A673 (cell line): ENCODE measurements at regions not wholly inside any gene's neighbourhood (a gene's known extent, or its start where the extent isn't known, plus 50 kb on each side); places are given as distances from the start of the nearest gene placed in this dataset.

Experiments
- BruUV-seq: library from RNA; stranded (reverse); fragments of 400-500 nt; replicated peaks from 2 replicates; lab custom pipeline; 2021; lab: Mats Ljungman, UMichigan
- CTCF ChIA-PET: fragments of 300-600 bp; sonication (Branson Sonifier 250); formaldehyde crosslinking; loops from one replicate; lab custom pipeline; 2022; ENCODE audit warnings: antibody characterized with exemption; lab: Charles Lee
- POLR2A ChIA-PET: fragments of 300-600 bp; sonication (Branson Sonifier 250); formaldehyde crosslinking; loops from one replicate; lab custom pipeline; 2022; ENCODE audit warnings: antibody characterized with exemption; ENCODE audit not compliant: low non-redundant PET; lab: Charles Lee
- DNase-seq: peaks from one replicate; pipeline ENCODE4 v3.0.0-alpha.2; 2015; ENCODE audit warnings: low spot score
- H3K27ac ChIP-seq: fragments of 200-600 bp; sonication (generic); 2 replicates; pipeline ENCODE4 v1.5.1; 2016; ENCODE audit warnings: mixed run types, low read depth, mild to moderate bottlenecking, mixed read lengths, antibody characterized with exemption, low read length; ENCODE audit not compliant: poor library complexity, severe bottlenecking
- H3K27me3 ChIP-seq: fragments of 200-600 bp; sonication (generic); replicated peaks from 2 replicates; pipeline ENCODE4 v1.6.1; 2017; ENCODE audit warnings: mixed run types, low read depth, mild to moderate bottlenecking, mixed read lengths, antibody characterized with exemption, low read length; ENCODE audit not compliant: insufficient read depth, poor library complexity
- H3K36me3 ChIP-seq: fragments of 200-600 bp; sonication (generic); 2 replicates; pipeline ENCODE4 v1.6.1; 2016; ENCODE audit warnings: mixed run types, mild to moderate bottlenecking, mixed read lengths, antibody characterized with exemption, low read length; ENCODE audit not compliant: insufficient read depth, poor library complexity, severe bottlenecking
- H3K4me1 ChIP-seq: fragments of 200-600 bp; sonication (generic); 2 replicates; pipeline ENCODE4 v1.6.1; 2017; ENCODE audit warnings: mixed run types, mild to moderate bottlenecking, mixed read lengths, antibody characterized with exemption, low read length; ENCODE audit not compliant: insufficient read depth, poor library complexity, severe bottlenecking
- H3K4me3 ChIP-seq: fragments of 200-600 bp; sonication (generic); 2 replicates; pipeline ENCODE4 v1.5.1; 2016; ENCODE audit warnings: low read depth, mixed run types, mild to moderate bottlenecking, mixed read lengths, low read length; ENCODE audit not compliant: poor library complexity, severe bottlenecking
- H3K9me3 ChIP-seq: fragments of 200-600 bp; sonication (generic); 2 replicates; pipeline ENCODE4 v1.6.1; 2016; ENCODE audit warnings: mixed run types, low read depth, mild to moderate bottlenecking, mixed read lengths, antibody characterized with exemption, low read length; ENCODE audit not compliant: poor library complexity, severe bottlenecking
- CTCF ChIP-seq: fragments of 300-800, 200-600 bp; sonication (generic); conservative IDR thresholded peaks from 2 replicates; pipeline ENCODE4 v1.5.1; 2017; ENCODE audit warnings: low read depth, mild to moderate bottlenecking, antibody characterized with exemption, low read length, moderate library complexity, mixed read lengths
- EZH2 ChIP-seq: fragments of 200-600 bp; sonication (generic); IDR thresholded peaks from 2 replicates; pipeline ENCODE4 v1.6.1; 2017; ENCODE audit warnings: borderline replicate concordance, low read depth, mild to moderate bottlenecking, mixed read lengths, antibody characterized with exemption, low read length; ENCODE audit not compliant: poor library complexity, severe bottlenecking
- intact Hi-C: fragments of 100-400 bp; cut with micrococcal nuclease; formaldehyde crosslinking; loops from one replicate; pipeline ENCODE4 v1.10.0; 2022; ENCODE audit not compliant: unreplicated experiment

- Histone ChIP-seq H3K27ac (no peak overlapping the region), H3K27me3 (no peaks in the 10 kb centered on the region), H3K4me1 (no peaks in the 10 kb centered on the region), H3K36me3 (no peaks in the 10 kb centered on the region), H3K9me3 (no peaks in the 10 kb centered on the region), H3K4me3 (no peak overlapping the region)
- CTCF ChIA-PET, result interaction anchor here (0.7 kb wide), 1 partner anchor 323 kb away, joined by 5 read pairs; no protein-coding TSS in a partner anchor
- no TSS peak for BruUV-seq
- TF ChIP-seq CTCF (peak; percentile 30; the same call in 1 of the 2 replicates), EZH2 (no peak)
- POLR2A ChIA-PET, result no interaction called here
- intact Hi-C loops, result no loop called here
- peak; percentile 6 for DNase-seq
These were observed 53.9 kb upstream of the KIAA1210 start for GRCh38 chrX:119181491-119181890.

- no peaks in the 10 kb centered on the region for H3K4me1 ChIP-seq
- no peak overlapping the region for H3K27ac ChIP-seq
- no peaks in the 10 kb centered on the region for H3K27me3 ChIP-seq
- POLR2A ChIA-PET, result no interaction called here
- no peaks in the 10 kb centered on the region for H3K36me3 ChIP-seq
- no peaks in the 10 kb centered on the region for H3K9me3 ChIP-seq
- TF ChIP-seq CTCF (no peak), EZH2 (no peak)
- intact Hi-C loops, result no loop called here
- no TSS peak for BruUV-seq
- CTCF ChIA-PET, result no interaction called here
- no peak overlapping the region for H3K4me3 ChIP-seq
- no peak for DNase-seq
These were observed 49.9 kb upstream of the PGRMC1 start for GRCh38 chrX:119186194-119186593.
